GM12878 (cell line): ENCODE measurements at regions not wholly inside any gene's neighbourhood (a gene's known extent, or its start where the extent isn't known, plus 50 kb on each side); places are given as distances from the start of the nearest gene placed in this dataset.

Experiments
- ATAC-seq: fragments of 200-7000 bp; cut with Tn5 transposase; 3 replicates; pipeline ENCODE4 v1.9.1; 2020; ENCODE audit warnings: mild to moderate bottlenecking, moderate library complexity
- BruUV-seq: library from RNA; stranded (reverse); fragments of 400-500 nt; replicated peaks from 2 replicates; lab custom pipeline; 2021; lab: Mats Ljungman, UMichigan
- CTCF ChIA-PET: fragments of 300-600 bp; sonication (Branson Sonifier 250); formaldehyde crosslinking; extraction: SDS; loops from one replicate; lab custom pipeline; 2021; ENCODE audit warnings: inconsistent platforms; lab: Yijun Ruan, JAX
- POLR2A ChIA-PET: fragments of 350-600 bp; formaldehyde crosslinking; extraction: SDS; loops from one replicate; lab custom pipeline; 2021; ENCODE audit warnings: inconsistent platforms; lab: Charles Lee
- RAD21 ChIA-PET: fragments of 300-600 bp; sonication (Branson Sonifier 250); formaldehyde crosslinking; loops from one replicate; lab custom pipeline; 2023; ENCODE audit warnings: antibody characterized with exemption; ENCODE audit not compliant: unreplicated experiment; lab: Charles Lee
- SMC1A ChIA-PET: fragments of 300-600 bp; sonication (Branson Sonifier 250); formaldehyde crosslinking; loops from one replicate; lab custom pipeline; 2023; ENCODE audit not compliant: unreplicated experiment, uncharacterized antibody; lab: Charles Lee
- DNase-seq: peaks from one replicate; pipeline ENCODE4 v3.0.0-alpha.2; 2011; ENCODE audit warnings: low read depth, low spot score
- FAIRE-seq: peaks from 3 replicates; lab custom pipeline; 2011; peaks lifted over from hg19 to GRCh38; lab: Jason Lieb, UNC
- H2AFZ ChIP-seq: 2 replicates; pipeline ENCODE4 v1.6.0; 2011; ENCODE audit warnings: low read depth, low read length, control low read depth; ENCODE audit not compliant: control insufficient read depth
- H3K27ac ChIP-seq: 2 replicates; pipeline ENCODE4 v1.5.1; 2011; ENCODE audit warnings: control low read depth; ENCODE audit not compliant: control insufficient read depth, insufficient read depth
- H3K27me3 ChIP-seq, 2 experiments: replicated peaks in 1 of 2; 2 replicates each; pipeline versions ENCODE4 v1.6.0 to v1.6.1; 2011; ENCODE audit warnings: low read length in 1 of 2; ENCODE audit not compliant: control insufficient read depth in 2 of 2, insufficient read depth in 2 of 2
- H3K36me3 ChIP-seq, 2 experiments: 2 replicates each; pipeline ENCODE4 v1.5.1; 2011; ENCODE audit warnings: low read length in 1 of 2; ENCODE audit not compliant: control insufficient read depth in 2 of 2, insufficient read depth in 2 of 2
- H3K4me1 ChIP-seq: 2 replicates; pipeline ENCODE4 v1.6.1; 2011; ENCODE audit warnings: mild to moderate bottlenecking, low read length, moderate library complexity, mixed read lengths; ENCODE audit not compliant: control insufficient read depth, insufficient read depth
- H3K4me2 ChIP-seq: 2 replicates; pipeline ENCODE4 v1.6.0; 2011; ENCODE audit warnings: control low read depth; ENCODE audit not compliant: control insufficient read depth, insufficient read depth
- H3K4me3 ChIP-seq: fragments of 200-600 bp; sonication (generic); 2 replicates; pipeline ENCODE4 v1.5.1; 2016
- H3K79me2 ChIP-seq: 2 replicates; pipeline ENCODE4 v1.6.0; 2011; ENCODE audit warnings: low read length; ENCODE audit not compliant: control insufficient read depth, insufficient read depth
- H3K9ac ChIP-seq: 2 replicates; pipeline ENCODE4 v1.8.0; 2011; ENCODE audit warnings: low read length, control low read depth, mixed read lengths; ENCODE audit not compliant: control insufficient read depth, insufficient read depth
- H3K9me3 ChIP-seq: replicated peaks from 3 replicates; pipeline ENCODE4 v1.5.1; 2011; ENCODE audit warnings: mild to moderate bottlenecking, low read length; ENCODE audit not compliant: control insufficient read depth, insufficient read depth
- H4K20me1 ChIP-seq: 2 replicates; pipeline ENCODE4 v1.6.0; 2011; ENCODE audit not compliant: control insufficient read depth, insufficient read depth
- BACH1 ChIP-seq: fragments of 450-650 bp; IDR thresholded peaks from 2 replicates; pipeline ENCODE4 v1.6.1; 2017; ENCODE audit warnings: mild to moderate bottlenecking, borderline replicate concordance
- CEBPB ChIP-seq, 2 experiments: fragments of 150-350 bp in 1 of 2; IDR thresholded peaks; 2 replicates each; pipeline ENCODE4 v1.6.1; 2012 to 2014; ENCODE audit warnings: low read depth in 2 of 2, low read length in 2 of 2, borderline replicate concordance in 1 of 2, inconsistent platforms in 1 of 2
- IRF5 ChIP-seq: fragments of 450-650 bp; IDR thresholded peaks from 2 replicates; pipeline ENCODE4 v1.6.1; 2017; ENCODE audit warnings: borderline replicate concordance
- MEF2B ChIP-seq: fragments of 450-650 bp; IDR thresholded peaks from 2 replicates; pipeline ENCODE4 v1.6.1; 2018; ENCODE audit warnings: mild to moderate bottlenecking, moderate library complexity; ENCODE audit not compliant: partially characterized antibody, poor library complexity, severe bottlenecking
- NFIC ChIP-seq: IDR thresholded peaks from 2 replicates; pipeline ENCODE4 v1.6.1; 2012; ENCODE audit warnings: low read depth, mild to moderate bottlenecking, inconsistent platforms, low read length, moderate library complexity
- NFYB ChIP-seq: IDR thresholded peaks from 2 replicates; pipeline ENCODE4 v1.6.1; 2011; ENCODE audit warnings: low read depth, mild to moderate bottlenecking, low read length, improper control_type of control experiment, moderate library complexity; ENCODE audit not compliant: insufficient read depth
- SREBF1 ChIP-seq: IDR thresholded peaks from 2 replicates; pipeline ENCODE4 v1.6.1; 2012; ENCODE audit warnings: mild to moderate bottlenecking, low read length
- TCF7 ChIP-seq: IDR thresholded peaks from 2 replicates; pipeline ENCODE4 v1.6.1; 2014; ENCODE audit warnings: antibody characterized with exemption, borderline replicate concordance
- in situ Hi-C: fragments of 300-500 bp; cut with MboI; formaldehyde crosslinking; loops from 9 replicates; pipeline ENCODE4 v1.14.3; 2018; ENCODE audit warnings: mixed read lengths
- intact Hi-C: fragments of 100-400 bp; cut with micrococcal nuclease; formaldehyde crosslinking; loops from one replicate; pipeline ENCODE4 v1.14.2; 2022; ENCODE audit not compliant: unreplicated experiment
- TF ChIP-seq, protein P1 (sequence below): fragments of 450-650 bp; IDR thresholded peaks from 2 replicates; pipeline ENCODE4 v1.6.1; 2018; ENCODE audit warnings: mild to moderate bottlenecking, low read depth, moderate library complexity; ENCODE audit not compliant: partially characterized antibody

DNA sequence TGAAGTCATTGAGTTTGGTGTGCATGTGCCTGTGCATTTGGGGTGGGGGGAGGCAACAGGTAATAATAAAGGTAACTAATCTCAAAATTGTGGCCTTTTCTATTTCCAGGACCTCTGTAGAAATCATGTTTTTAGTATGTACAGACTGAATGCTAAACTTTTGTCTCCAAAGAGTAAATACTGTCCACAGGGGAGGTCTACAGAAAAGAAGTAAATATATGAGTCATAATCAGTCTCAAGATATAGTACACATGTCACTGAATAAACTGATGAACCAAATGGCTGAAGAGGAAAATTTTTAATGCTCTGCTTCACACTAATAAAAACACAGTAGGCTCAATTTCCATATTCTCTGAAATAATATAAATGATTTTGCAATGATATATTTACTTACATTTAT is 440.4 kb upstream of the ZFP42 start:
- no peaks in the 10 kb centered on the region for H3K36me3 ChIP-seq
- FAIRE-seq, result no peak
- SMC1A ChIA-PET, result no interaction called here
- TF ChIP-seq IRF5 (no peak), MEF2B (no peak), SREBF1 (no peak), BACH1 (no peak), NFYB (no peak), NFIC (no peak), TCF7 (no peak), CEBPB (IDR thresholded peaks at IDR 0.05; ENCODE audit: borderline replicate concordance in 1 of 2, low read depth in 2 of 2, low read length in 2 of 2) (no peak)
- TF ChIP-seq, protein P1, sequence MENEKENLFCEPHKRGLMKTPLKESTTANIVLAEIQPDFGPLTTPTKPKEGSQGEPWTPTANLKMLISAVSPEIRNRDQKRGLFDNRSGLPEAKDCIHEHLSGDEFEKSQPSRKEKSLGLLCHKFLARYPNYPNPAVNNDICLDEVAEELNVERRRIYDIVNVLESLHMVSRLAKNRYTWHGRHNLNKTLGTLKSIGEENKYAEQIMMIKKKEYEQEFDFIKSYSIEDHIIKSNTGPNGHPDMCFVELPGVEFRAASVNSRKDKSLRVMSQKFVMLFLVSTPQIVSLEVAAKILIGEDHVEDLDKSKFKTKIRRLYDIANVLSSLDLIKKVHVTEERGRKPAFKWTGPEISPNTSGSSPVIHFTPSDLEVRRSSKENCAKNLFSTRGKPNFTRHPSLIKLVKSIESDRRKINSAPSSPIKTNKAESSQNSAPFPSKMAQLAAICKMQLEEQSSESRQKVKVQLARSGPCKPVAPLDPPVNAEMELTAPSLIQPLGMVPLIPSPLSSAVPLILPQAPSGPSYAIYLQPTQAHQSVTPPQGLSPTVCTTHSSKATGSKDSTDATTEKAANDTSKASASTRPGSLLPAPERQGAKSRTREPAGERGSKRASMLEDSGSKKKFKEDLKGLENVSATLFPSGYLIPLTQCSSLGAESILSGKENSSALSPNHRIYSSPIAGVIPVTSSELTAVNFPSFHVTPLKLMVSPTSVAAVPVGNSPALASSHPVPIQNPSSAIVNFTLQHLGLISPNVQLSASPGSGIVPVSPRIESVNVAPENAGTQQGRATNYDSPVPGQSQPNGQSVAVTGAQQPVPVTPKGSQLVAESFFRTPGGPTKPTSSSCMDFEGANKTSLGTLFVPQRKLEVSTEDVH, result no peak
- TF ChIP-seq, all 136 proteins: peak for 0
- no peak overlapping the region for H2AFZ ChIP-seq
- ATAC-seq (no peak), DNase-seq (no peak)
- H3K9ac ChIP-seq, result no peak overlapping the region
- ChIA-PET CTCF (no interaction called here), POLR2A (no interaction called here), RAD21 (no interaction called here)
- no peak overlapping the region for H3K4me3 ChIP-seq
- H3K4me2 ChIP-seq, result no peak overlapping the region
- in situ Hi-C loops (no loop called here), intact Hi-C loops (no loop called here)
- H3K4me1 ChIP-seq, result no peaks in the 10 kb centered on the region
- H3K27ac ChIP-seq, result no peak overlapping the region
- H3K79me2 ChIP-seq, result no peaks in the 10 kb centered on the region
- no peaks in the 10 kb centered on the region for H3K27me3 ChIP-seq
- no peaks in the 10 kb centered on the region for H3K9me3 ChIP-seq
- BruUV-seq, result no TSS peak
- H4K20me1 ChIP-seq, result no peaks in the 10 kb centered on the region
